ENCODE measurements at regions not wholly inside any gene's neighbourhood (a gene's known extent, or its start where the extent isn't known, plus 50 kb on each side); places are given as distances from the start of the nearest gene placed in this dataset.

DNA sequence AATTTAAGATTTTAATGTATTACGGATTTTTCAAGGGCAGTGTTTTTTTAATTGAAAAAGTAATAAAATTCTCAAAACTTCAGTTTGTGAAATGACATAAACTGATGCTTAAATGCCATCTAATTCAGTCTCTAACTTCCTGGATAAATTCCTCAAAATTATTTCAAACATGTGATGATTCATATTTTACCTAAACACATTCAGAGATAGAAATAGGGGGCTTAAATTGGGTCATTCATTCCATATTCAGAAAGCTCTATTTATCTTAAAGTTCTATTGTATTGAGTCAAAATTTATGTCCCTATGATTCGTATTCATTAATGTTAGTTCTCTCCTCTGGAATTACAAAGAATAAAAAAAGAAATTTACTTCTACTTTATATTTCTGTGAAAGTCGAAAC, 713.6 kb upstream of the CHRM3 start:
- H3K79me2 ChIP-seq (ENCODE audit: control insufficient read depth, insufficient read depth, low read length), result no peaks in the 10 kb centered on the region
- WGBS (ENCODE audit: insufficient coverage), result no CpG with 5 or more reads among the region's 3 CpGs
- ChIA-PET POLR2A (no interaction called here), CTCF (no interaction called here)
- H3K27me3 Mint-ChIP-seq, result no peaks in the 10 kb centered on the region
- no peak for DNase-seq
- no peak overlapping the region for H3K4me3 Mint-ChIP-seq
- no peaks in the 10 kb centered on the region for H3K27me3 ChIP-seq (replicated peaks in 1 of 4; ENCODE audit: control extremely low read depth in 1 of 4, control insufficient read depth in 3 of 4, insufficient read depth in 4 of 4, low read length in 3 of 4)
- ATAC-seq (ENCODE audit: low read depth), result no peak
- H3K36me3 ChIP-seq (replicated peaks in 1 of 2; ENCODE audit: control extremely low read depth in 1 of 2, control insufficient read depth in 1 of 2, extremely low read depth in 1 of 2, insufficient read depth in 2 of 2, low read length in 1 of 2), result no peaks in the 10 kb centered on the region
- intact Hi-C loops (cut with micrococcal nuclease), result no loop called here
- H3K4me2 ChIP-seq (replicated peaks; ENCODE audit: low read depth, low read length, poor library complexity, severe bottlenecking), result no peak overlapping the region
- H3K4me1 Mint-ChIP-seq, result no peaks in the 10 kb centered on the region
- no peaks in the 10 kb centered on the region for H3K4me1 ChIP-seq (ENCODE audit: control insufficient read depth in 2 of 2, insufficient read depth in 2 of 2, low read length in 2 of 2)
- H3K27ac ChIP-seq (ENCODE audit: low read length in 2 of 2), result no peak overlapping the region
- TF ChIP-seq, protein P1, sequence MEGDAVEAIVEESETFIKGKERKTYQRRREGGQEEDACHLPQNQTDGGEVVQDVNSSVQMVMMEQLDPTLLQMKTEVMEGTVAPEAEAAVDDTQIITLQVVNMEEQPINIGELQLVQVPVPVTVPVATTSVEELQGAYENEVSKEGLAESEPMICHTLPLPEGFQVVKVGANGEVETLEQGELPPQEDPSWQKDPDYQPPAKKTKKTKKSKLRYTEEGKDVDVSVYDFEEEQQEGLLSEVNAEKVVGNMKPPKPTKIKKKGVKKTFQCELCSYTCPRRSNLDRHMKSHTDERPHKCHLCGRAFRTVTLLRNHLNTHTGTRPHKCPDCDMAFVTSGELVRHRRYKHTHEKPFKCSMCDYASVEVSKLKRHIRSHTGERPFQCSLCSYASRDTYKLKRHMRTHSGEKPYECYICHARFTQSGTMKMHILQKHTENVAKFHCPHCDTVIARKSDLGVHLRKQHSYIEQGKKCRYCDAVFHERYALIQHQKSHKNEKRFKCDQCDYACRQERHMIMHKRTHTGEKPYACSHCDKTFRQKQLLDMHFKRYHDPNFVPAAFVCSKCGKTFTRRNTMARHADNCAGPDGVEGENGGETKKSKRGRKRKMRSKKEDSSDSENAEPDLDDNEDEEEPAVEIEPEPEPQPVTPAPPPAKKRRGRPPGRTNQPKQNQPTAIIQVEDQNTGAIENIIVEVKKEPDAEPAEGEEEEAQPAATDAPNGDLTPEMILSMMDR (IDR thresholded peaks at IDR 0.05), result no peak
- no peak for TF ChIP-seq EZH2 (IDR thresholded peaks at IDR 0.05; ENCODE audit: borderline replicate concordance, insufficient read depth, low read depth, low read length, poor library complexity, severe bottlenecking)
- H3K9ac ChIP-seq (ENCODE audit: low read length), result no peak overlapping the region
- H3K27ac Mint-ChIP-seq, result no peak overlapping the region
- H4K20me1 ChIP-seq (ENCODE audit: control insufficient read depth, insufficient read depth, low read length, poor library complexity, severe bottlenecking), result no peaks in the 10 kb centered on the region
- no peak overlapping the region for H2AFZ ChIP-seq (ENCODE audit: insufficient read depth, low read depth, low read length, poor library complexity, severe bottlenecking)
- no peaks in the 10 kb centered on the region for H3K9me3 Mint-ChIP-seq (ENCODE audit: insufficient read depth)
- peaks cover 0 to 2% (median 0%) of the 10 kb centered on the region in 3 donors for H3K9me3 ChIP-seq (ENCODE audit: control extremely low read depth in 1 of 3, control insufficient read depth in 2 of 3, insufficient read depth in 1 of 3, low read length in 2 of 3)
- H3K4me3 ChIP-seq (ENCODE audit: control extremely low read depth in 1 of 5, extremely low read depth in 1 of 5, insufficient read depth in 1 of 5, low read depth in 2 of 5, low read length in 4 of 5), result no peak overlapping the region

DNA sequence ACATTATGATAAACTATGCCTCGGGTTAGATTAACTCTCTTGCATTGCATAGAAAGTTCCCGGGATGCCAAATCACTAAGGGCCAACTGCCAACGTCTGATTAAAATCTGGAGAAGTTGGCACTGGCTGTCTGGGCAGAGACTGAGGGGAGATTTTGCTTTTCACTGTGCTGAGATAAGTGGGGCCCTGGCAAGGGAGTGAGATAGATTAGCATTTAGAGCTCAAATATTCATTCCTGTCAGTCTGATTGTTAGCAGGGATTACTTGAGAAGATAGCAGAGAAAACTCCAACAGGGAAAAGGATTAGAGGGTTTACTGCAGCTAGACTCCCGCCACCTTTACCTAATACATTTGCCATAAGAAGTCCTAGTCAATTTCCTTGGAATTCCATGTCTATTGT, 714.1 kb upstream of the CHRM3 start:
- Histone ChIP-seq H4K20me1 (ENCODE audit: control insufficient read depth, insufficient read depth, low read length, poor library complexity, severe bottlenecking) (no peaks in the 10 kb centered on the region), H3K9me3 (ENCODE audit: control extremely low read depth in 1 of 3, control insufficient read depth in 2 of 3, insufficient read depth in 1 of 3, low read length in 2 of 3) (peaks cover 0 to 3% (median 0%) of the 10 kb centered on the region in 3 donors), H3K27ac (ENCODE audit: low read length in 2 of 2) (no peak overlapping the region), H2AFZ (ENCODE audit: insufficient read depth, low read depth, low read length, poor library complexity, severe bottlenecking) (no peak overlapping the region), H3K27me3 (replicated peaks in 1 of 4; ENCODE audit: control extremely low read depth in 1 of 4, control insufficient read depth in 3 of 4, insufficient read depth in 4 of 4, low read length in 3 of 4) (no peaks in the 10 kb centered on the region), H3K4me2 (replicated peaks; ENCODE audit: low read depth, low read length, poor library complexity, severe bottlenecking) (no peak overlapping the region), H3K4me3 (ENCODE audit: control extremely low read depth in 1 of 5, extremely low read depth in 1 of 5, insufficient read depth in 1 of 5, low read depth in 2 of 5, low read length in 4 of 5) (no peak overlapping the region), H3K9ac (ENCODE audit: low read length) (no peak overlapping the region), H3K36me3 (replicated peaks in 1 of 2; ENCODE audit: control extremely low read depth in 1 of 2, control insufficient read depth in 1 of 2, extremely low read depth in 1 of 2, insufficient read depth in 2 of 2, low read length in 1 of 2) (no peaks in the 10 kb centered on the region), H3K79me2 (ENCODE audit: control insufficient read depth, insufficient read depth, low read length) (no peaks in the 10 kb centered on the region), H3K4me1 (ENCODE audit: control insufficient read depth in 2 of 2, insufficient read depth in 2 of 2, low read length in 2 of 2) (no peaks in the 10 kb centered on the region)
- CTCF ChIA-PET, result no interaction called here
- Mint-ChIP-seq H3K4me1 (no peaks in the 10 kb centered on the region), H3K9me3 (ENCODE audit: insufficient read depth) (no peaks in the 10 kb centered on the region), H3K27me3 (no peaks in the 10 kb centered on the region), H3K27ac (no peak overlapping the region), H3K4me3 (no peak overlapping the region)
- 33% methylated on average over 2 of the region's 4 CpGs for WGBS (ENCODE audit: insufficient coverage)
- ATAC-seq (ENCODE audit: low read depth), result no peak
- DNase-seq, result no peak
- POLR2A ChIA-PET, result no interaction called here
- TF ChIP-seq, protein P1 (IDR thresholded peaks at IDR 0.05), result no peak
- no peak for TF ChIP-seq EZH2 (IDR thresholded peaks at IDR 0.05; ENCODE audit: borderline replicate concordance, insufficient read depth, low read depth, low read length, poor library complexity, severe bottlenecking)
- intact Hi-C loops (cut with micrococcal nuclease), result no loop called here

Measured in B cell (primary cell).